IPS DF 4.7 (cell line): ENCODE measurements at regions not wholly inside any gene's neighbourhood (a gene's known extent, or its start where the extent isn't known, plus 50 kb on each side); places are given as distances from the start of the nearest gene placed in this dataset.

ENCODE experiments used
- DNase-seq: peaks from one replicate; pipeline ENCODE4 v3.0.0-alpha.2; 2013; ENCODE audit warnings: low spot score; ENCODE audit errors: extremely low read depth

- DNase-seq, result no peak
Observed at GRCh38 chr5:4777435-4777834, 362.7 kb upstream of the ADAMTS16 start.

GRCh38 chr5:4780633-4781032 is 359.5 kb upstream of the ADAMTS16 start:
- no peak for DNase-seq

- DNase-seq, result no peak
Observed at GRCh38 chr5:4781299-4781698, 358.8 kb upstream of the ADAMTS16 start.

- no peak for DNase-seq
Observed at GRCh38 chr5:4785971-4786370, 354.2 kb upstream of the ADAMTS16 start.

- DNase-seq, result no peak
Observed at GRCh38 chr5:4797445-4797844, 342.7 kb upstream of the ADAMTS16 start.

- no peak for DNase-seq
Observed at GRCh38 chr5:4802044-4802443, 338.1 kb upstream of the ADAMTS16 start.

- DNase-seq, result no peak
Observed at GRCh38 chr5:4804691-4805360, 335.3 kb upstream of the ADAMTS16 start.

GRCh38 chr5:4815002-4815401 is 325.1 kb upstream of the ADAMTS16 start:
- DNase-seq, result no peak

GRCh38 chr5:4817767-4818166 is 322.4 kb upstream of the ADAMTS16 start:
- no peak for DNase-seq

GRCh38 chr5:4831325-4831724 is 308.8 kb upstream of the ADAMTS16 start:
- no peak for DNase-seq

GRCh38 chr5:4832471-4832870 is 307.7 kb upstream of the ADAMTS16 start:
- no peak for DNase-seq

- DNase-seq, result no peak
Observed at GRCh38 chr5:4833104-4833738, 306.9 kb upstream of the ADAMTS16 start.

- no peak for DNase-seq
Observed at GRCh38 chr5:4837489-4838058, 302.6 kb upstream of the ADAMTS16 start.

- no peak for DNase-seq
Observed at GRCh38 chr5:4845221-4845620, 294.9 kb upstream of the ADAMTS16 start.

- no peak for DNase-seq
Observed at GRCh38 chr5:4847766-4848165, 292.4 kb upstream of the ADAMTS16 start.

GRCh38 chr5:4855036-4855435 is 285.1 kb upstream of the ADAMTS16 start:
- no peak for DNase-seq

GRCh38 chr5:4855880-4856279 is 284.2 kb upstream of the ADAMTS16 start:
- no peak for DNase-seq

- DNase-seq, result no peak
Observed at GRCh38 chr5:4857761-4858160, 282.4 kb upstream of the ADAMTS16 start.

GRCh38 chr5:4859500-4860235 is 280.5 kb upstream of the ADAMTS16 start:
- DNase-seq, result no peak

- DNase-seq, result no peak
Observed at GRCh38 chr5:4860631-4861030, 279.5 kb upstream of the ADAMTS16 start.

GRCh38 chr5:4862500-4862899 is 277.6 kb upstream of the ADAMTS16 start:
- DNase-seq, result no peak

GRCh38 chr5:4866131-4866659 is 273.9 kb upstream of the ADAMTS16 start:
- no peak for DNase-seq
